RWPE2 (cell line): ENCODE measurements at regions not wholly inside any gene's neighbourhood (a gene's known extent, or its start where the extent isn't known, plus 50 kb on each side); places are given as distances from the start of the nearest gene placed in this dataset.

ENCODE experiments used
- ATAC-seq: fragments of 200-7000 bp; cut with Tn5 transposase; 3 replicates; pipeline ENCODE4 v1.9.1; 2021; ENCODE audit warnings: low read depth
- DNase-seq: peaks from one replicate; pipeline ENCODE4 v3.0.0-alpha.2; 2020; ENCODE audit warnings: low spot score
- H3K27ac ChIP-seq: fragments of 450-650 bp; 2 replicates; pipeline ENCODE4 v1.5.1; 2017; ENCODE audit warnings: mild to moderate bottlenecking; ENCODE audit not compliant: poor library complexity, severe bottlenecking
- H3K27me3 ChIP-seq: fragments of 250-450 bp; sonication (Bioruptor Pico); 2 replicates; pipeline ENCODE4 v1.5.1; 2021; ENCODE audit warnings: mild to moderate bottlenecking, moderate library complexity; ENCODE audit not compliant: insufficient read depth, poor library complexity, severe bottlenecking
- H3K36me3 ChIP-seq: fragments of 250-450 bp; sonication (Bioruptor Pico); 2 replicates; pipeline ENCODE4 v1.5.1; 2020; ENCODE audit warnings: low read depth, mild to moderate bottlenecking, moderate library complexity
- H3K4me1 ChIP-seq: fragments of 250-450 bp; sonication (Bioruptor Pico); 2 replicates; pipeline ENCODE4 v1.5.1; 2021; ENCODE audit warnings: mild to moderate bottlenecking, moderate library complexity; ENCODE audit not compliant: insufficient read depth, poor library complexity, severe bottlenecking
- H3K4me3 ChIP-seq: fragments of 250-450 bp; sonication (Bioruptor Pico); 2 replicates; pipeline ENCODE4 v1.5.1; 2021; ENCODE audit warnings: mild to moderate bottlenecking, moderate library complexity; ENCODE audit not compliant: severe bottlenecking
- H3K9me3 ChIP-seq: fragments of 250-450 bp; sonication (Bioruptor Pico); 2 replicates; pipeline ENCODE4 v1.5.1; 2021; ENCODE audit warnings: mild to moderate bottlenecking, moderate library complexity; ENCODE audit not compliant: severe bottlenecking
- TF ChIP-seq, protein P1 (sequence below): fragments of 450-650 bp; IDR thresholded peaks from one replicate; pipeline ENCODE4 v1.5.1; 2017; ENCODE audit warnings: mild to moderate bottlenecking, moderate library complexity; ENCODE audit not compliant: poor library complexity, severe bottlenecking

DNA sequence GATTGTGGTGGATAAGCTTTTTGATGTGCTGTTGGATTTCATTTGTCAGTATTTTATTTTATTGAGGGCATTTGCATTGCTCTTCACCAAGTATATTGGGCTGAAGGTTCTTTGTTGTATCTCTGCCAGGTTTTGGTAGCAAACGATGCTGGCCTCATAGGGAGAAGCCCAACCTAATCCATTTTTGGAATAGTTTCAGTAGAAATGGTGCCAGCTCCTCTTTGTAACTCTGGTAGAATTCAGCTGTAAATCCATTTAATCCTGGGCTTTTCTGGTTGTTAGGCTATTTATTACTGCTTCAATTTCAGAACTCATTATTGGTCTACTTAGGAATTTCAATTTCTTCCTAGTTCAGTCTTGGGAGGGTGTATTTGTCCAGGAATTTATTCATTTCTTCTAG lies 309.8 kb upstream of the SETBP1 start:
- Histone ChIP-seq H3K9me3 (peaks cover 3% of the 10 kb centered on the region), H3K4me1 (no peaks in the 10 kb centered on the region), H3K36me3 (no peaks in the 10 kb centered on the region), H3K27ac (no peak overlapping the region), H3K4me3 (no peak overlapping the region), H3K27me3 (no peaks in the 10 kb centered on the region)
- ATAC-seq (no peak), DNase-seq (no peak)
- TF ChIP-seq, protein P1, sequence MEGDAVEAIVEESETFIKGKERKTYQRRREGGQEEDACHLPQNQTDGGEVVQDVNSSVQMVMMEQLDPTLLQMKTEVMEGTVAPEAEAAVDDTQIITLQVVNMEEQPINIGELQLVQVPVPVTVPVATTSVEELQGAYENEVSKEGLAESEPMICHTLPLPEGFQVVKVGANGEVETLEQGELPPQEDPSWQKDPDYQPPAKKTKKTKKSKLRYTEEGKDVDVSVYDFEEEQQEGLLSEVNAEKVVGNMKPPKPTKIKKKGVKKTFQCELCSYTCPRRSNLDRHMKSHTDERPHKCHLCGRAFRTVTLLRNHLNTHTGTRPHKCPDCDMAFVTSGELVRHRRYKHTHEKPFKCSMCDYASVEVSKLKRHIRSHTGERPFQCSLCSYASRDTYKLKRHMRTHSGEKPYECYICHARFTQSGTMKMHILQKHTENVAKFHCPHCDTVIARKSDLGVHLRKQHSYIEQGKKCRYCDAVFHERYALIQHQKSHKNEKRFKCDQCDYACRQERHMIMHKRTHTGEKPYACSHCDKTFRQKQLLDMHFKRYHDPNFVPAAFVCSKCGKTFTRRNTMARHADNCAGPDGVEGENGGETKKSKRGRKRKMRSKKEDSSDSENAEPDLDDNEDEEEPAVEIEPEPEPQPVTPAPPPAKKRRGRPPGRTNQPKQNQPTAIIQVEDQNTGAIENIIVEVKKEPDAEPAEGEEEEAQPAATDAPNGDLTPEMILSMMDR: no peak

DNA sequence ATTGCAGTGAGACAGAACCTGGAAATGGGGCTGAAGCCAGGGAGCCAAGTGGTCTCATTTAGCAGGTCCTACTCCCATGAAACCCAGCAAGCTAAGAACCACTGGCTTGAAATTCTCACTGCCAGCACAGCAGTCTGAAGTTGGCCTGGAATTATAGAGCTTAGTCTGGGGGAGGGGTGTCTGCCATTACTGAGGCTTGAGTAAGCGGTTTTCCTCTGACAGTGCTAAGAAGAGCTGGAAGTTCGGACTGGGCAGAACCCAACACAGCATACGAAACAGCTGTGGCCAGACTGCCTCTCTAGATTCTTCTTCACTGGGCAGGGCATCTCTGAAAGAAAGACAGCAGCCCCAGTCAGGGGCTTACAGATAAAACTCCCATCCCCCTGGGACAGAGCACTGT lies 305.7 kb upstream of the SETBP1 start:
- H3K27me3 ChIP-seq: no peaks in the 10 kb centered on the region
- TF ChIP-seq, protein P1: no peak
- no peak overlapping the region for H3K4me3 ChIP-seq
- peaks cover 3% of the 10 kb centered on the region for H3K9me3 ChIP-seq
- H3K4me1 ChIP-seq: no peaks in the 10 kb centered on the region
- DNase-seq: no peak
- no peak overlapping the region for H3K27ac ChIP-seq
- H3K36me3 ChIP-seq: no peaks in the 10 kb centered on the region
- no peak for ATAC-seq

DNA sequence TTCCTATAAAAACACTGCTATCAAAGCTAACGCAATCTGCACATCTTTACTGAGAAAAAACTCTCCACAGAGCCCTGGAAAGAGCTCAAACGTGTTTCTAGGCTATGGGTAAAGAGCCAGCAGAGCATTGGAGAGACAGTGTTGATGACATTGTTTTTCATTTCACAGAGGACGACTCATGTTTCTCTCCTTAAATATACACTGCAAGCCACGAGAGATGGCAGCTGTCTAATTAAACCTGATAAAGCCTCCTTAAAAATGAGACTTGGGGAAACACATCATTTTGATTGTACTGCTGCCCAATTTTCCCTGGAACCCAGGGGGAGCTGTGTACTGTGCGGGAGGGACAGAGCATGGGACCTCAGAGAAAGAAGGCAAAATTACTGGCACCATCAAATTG lies 294.3 kb upstream of the SETBP1 start:
- H3K27me3 ChIP-seq: no peaks in the 10 kb centered on the region
- TF ChIP-seq, protein P1: no peak
- DNase-seq (no peak), ATAC-seq (no peak)
- no peak overlapping the region for H3K27ac ChIP-seq
- H3K4me3 ChIP-seq: no peak overlapping the region
- no peaks in the 10 kb centered on the region for H3K9me3 ChIP-seq
- H3K36me3 ChIP-seq: no peaks in the 10 kb centered on the region
- H3K4me1 ChIP-seq: no peaks in the 10 kb centered on the region

DNA sequence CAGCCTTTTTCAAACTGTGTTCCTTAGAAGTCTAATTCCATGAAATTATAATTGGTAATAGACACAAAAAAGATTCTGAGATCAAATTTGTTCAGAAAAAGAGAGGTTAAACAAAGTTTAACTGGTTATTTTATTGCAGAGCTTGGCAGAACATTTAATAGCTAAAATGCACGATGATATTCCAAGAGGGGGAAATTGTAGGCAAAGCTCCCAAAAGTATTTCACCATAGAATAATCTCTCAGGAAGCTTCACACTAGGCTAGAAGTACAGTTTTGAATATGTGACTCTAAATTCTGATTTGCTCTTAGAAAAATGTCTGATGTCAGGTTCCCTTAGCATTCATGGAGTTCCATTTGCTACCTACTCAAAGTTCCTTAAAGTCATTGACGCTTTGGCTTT lies 292.4 kb upstream of the SETBP1 start:
- Histone ChIP-seq H3K4me1 (no peaks in the 10 kb centered on the region), H3K27ac (no peak overlapping the region), H3K36me3 (no peaks in the 10 kb centered on the region), H3K9me3 (no peaks in the 10 kb centered on the region), H3K27me3 (no peaks in the 10 kb centered on the region), H3K4me3 (no peak overlapping the region)
- ATAC-seq (no peak), DNase-seq (no peak)
- TF ChIP-seq, protein P1: no peak

DNA sequence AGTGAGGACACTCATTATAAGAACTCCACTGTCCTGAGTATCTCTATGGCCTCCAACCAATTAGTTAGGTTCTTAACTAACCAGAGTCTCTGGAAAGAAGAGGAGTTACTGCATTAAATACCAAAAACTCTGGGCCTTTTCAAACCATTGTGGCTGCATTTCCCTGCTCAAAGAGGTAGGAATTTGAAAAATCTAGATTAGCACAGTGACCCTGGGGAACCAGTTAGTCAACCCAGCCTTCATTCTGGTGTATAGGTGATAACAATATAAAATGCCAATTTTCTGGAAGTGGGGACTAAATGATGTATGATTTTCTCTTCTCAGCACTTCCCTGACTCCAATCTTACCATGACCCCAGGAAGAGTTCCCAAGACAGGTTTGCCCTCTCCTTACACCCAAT lies 287.8 kb upstream of the SETBP1 start:
- no peak for ATAC-seq
- no peaks in the 10 kb centered on the region for H3K9me3 ChIP-seq
- H3K36me3 ChIP-seq: no peaks in the 10 kb centered on the region
- no peaks in the 10 kb centered on the region for H3K27me3 ChIP-seq
- no peaks in the 10 kb centered on the region for H3K4me1 ChIP-seq
- H3K4me3 ChIP-seq: no peak overlapping the region
- TF ChIP-seq, protein P1: no peak
- H3K27ac ChIP-seq: no peak overlapping the region
- no peak for DNase-seq
